ENCODE measurements at regions not wholly inside any gene's neighbourhood (a gene's known extent, or its start where the extent isn't known, plus 50 kb on each side); places are given as distances from the start of the nearest gene placed in this dataset.

GRCh38 chr6:73985891-73986290 is 289.9 kb downstream of the CD109 start:
- TF ChIP-seq CTCF (IDR thresholded peaks at IDR 0.05; ENCODE audit: insufficient read depth, low read depth, low read length): no peak
- TF ChIP-seq EZH2 (IDR thresholded peaks at IDR 0.05; ENCODE audit: insufficient read depth, low read length): no peak

All from astrocyte (in vitro differentiated cells and primary cell).